Stomach (tissue), 4 donors: ENCODE measurements at regions not wholly inside any gene's neighbourhood (a gene's known extent, or its start where the extent isn't known, plus 50 kb on each side); places are given as distances from the start of the nearest gene placed in this dataset.

Experiments
- CTCF ChIP-seq, 7 experiments: fragments of 450-650 bp in 4 of 7; fragments of 200-600 bp in 3 of 7; sonication (generic) in 3 of 7; IDR thresholded peaks; one replicate each; pipeline ENCODE4 v1.5.1; 2016 to 2019; ENCODE audit warnings: antibody characterized with exemption in 7 of 7, control low read depth in 2 of 7, mild to moderate bottlenecking in 1 of 7
- EP300 ChIP-seq: sonication (generic); formaldehyde crosslinking; IDR thresholded peaks from one replicate; pipeline ENCODE4 v1.6.1; 2017; ENCODE audit warnings: antibody characterized with exemption
- POLR2A ChIP-seq, 4 donors: fragments of 450-650 bp; IDR thresholded peaks; one replicate each; pipeline ENCODE4 v1.6.1; 2016; ENCODE audit warnings: antibody characterized with exemption in 4 of 4, control low read depth in 2 of 4, mild to moderate bottlenecking in 1 of 4, moderate library complexity in 1 of 4
- POLR2AphosphoS5 ChIP-seq, 3 donors: sonication (generic); formaldehyde crosslinking; IDR thresholded peaks; one replicate each; pipeline ENCODE4 v1.6.1; 2016; ENCODE audit warnings: antibody characterized with exemption in 3 of 3

- TF ChIP-seq CTCF (IDR thresholded peaks at IDR 0.05): no peak
- no peak for TF ChIP-seq POLR2A (IDR thresholded peaks at IDR 0.05)
- TF ChIP-seq EP300: no peak
- TF ChIP-seq POLR2AphosphoS5 (IDR thresholded peaks at IDR 0.05): no peak
These were observed 133.4 kb upstream of the E2F8 start for GRCh38 chr11:19374151-19374569.
